Tibial artery (tissue), 4 donors: ENCODE measurements at regions not wholly inside any gene's neighbourhood (a gene's known extent, or its start where the extent isn't known, plus 50 kb on each side); places are given as distances from the start of the nearest gene placed in this dataset.
"Not testable (repeated sequence)": the region's sequence is repeated elsewhere in the genome, so short reads cannot be mapped to it uniquely, and the experiment has no call there.

Experiments used
- DNase-seq, 2 donors: peaks; one replicate each; pipeline ENCODE4 v3.0.0-alpha.2; 2019
- H3K27ac ChIP-seq, 2 donors: fragments of 200-600 bp; sonication (generic) in 1 of 2; 1 replicate in 1 of 2; 2 replicates in 1 of 2; pipeline ENCODE4 v1.5.1; 2018 to 2019; ENCODE audit warnings: mild to moderate bottlenecking in 1 of 2
- H3K27me3 ChIP-seq, 2 donors: fragments of 200-600 bp; sonication (generic) in 1 of 2; one replicate each; pipeline versions ENCODE4 v1.5.1 to v1.6.0; 2016 to 2019
- H3K36me3 ChIP-seq, 3 donors: fragments of 200-600 bp; sonication (generic) in 2 of 3; one replicate each; pipeline ENCODE4 v1.5.1; 2016 to 2019; ENCODE audit warnings: mild to moderate bottlenecking in 2 of 3
- H3K4me1 ChIP-seq, 4 donors: fragments of 200-600 bp; sonication (generic) in 2 of 4; 1 replicate in 3 of 4; 2 replicates in 1 of 4; pipeline ENCODE4 v1.5.1; 2016 to 2019
- H3K4me3 ChIP-seq, 2 donors: fragments of 200-600 bp; sonication (generic) in 1 of 2; 1 replicate in 1 of 2; 2 replicates in 1 of 2; pipeline ENCODE4 v1.5.1; 2018 to 2019; ENCODE audit warnings: mild to moderate bottlenecking in 2 of 2
- H3K9me3 ChIP-seq, 3 donors: fragments of 200-600 bp; sonication (generic) in 1 of 3; one replicate each; pipeline ENCODE4 v1.5.1; 2016 to 2019
- intact Hi-C: fragments of 100-400 bp; cut with DNase I; formaldehyde crosslinking; loops from one replicate; pipeline ENCODE4 v1.15.0; 2023; ENCODE audit warnings: low total_unique reads
- TF ChIP-seq, protein P1 (sequence below), 2 experiments: fragments of 200-600 bp in 1 of 2; fragments of 450-650 bp in 1 of 2; IDR thresholded peaks; one replicate each; pipeline ENCODE4 v1.5.1; 2017 to 2019; ENCODE audit warnings: antibody characterized with exemption in 2 of 2, mild to moderate bottlenecking in 1 of 2, moderate library complexity in 1 of 2

DNA sequence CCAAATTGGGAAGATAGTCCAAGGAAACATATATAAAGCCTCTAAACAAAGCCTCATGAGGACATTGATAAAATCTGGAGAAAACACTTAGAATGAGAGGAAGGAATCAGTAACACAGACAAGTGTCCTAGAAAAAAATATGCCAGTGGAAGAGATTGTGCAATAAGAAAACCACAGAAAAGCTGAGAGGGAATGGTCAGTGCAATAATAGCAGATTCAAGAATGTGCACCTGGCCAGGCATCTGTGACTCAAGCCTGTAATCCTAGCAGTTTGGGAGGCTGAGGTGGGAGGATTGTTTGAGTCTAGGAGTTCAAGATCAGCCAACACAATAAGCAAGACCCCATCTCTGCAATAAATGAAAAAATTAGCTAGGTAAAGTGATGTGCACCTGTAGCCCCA is 691.2 kb upstream of the CDH6 start:
- Histone ChIP-seq H3K27me3 (no peaks in the 10 kb centered on the region), H3K36me3 (no peaks in the 10 kb centered on the region), H3K4me3 (no peak overlapping the region), H3K4me1 (no peaks in the 10 kb centered on the region), H3K27ac (no peak overlapping the region), H3K9me3 (peaks cover 0 to 3% (median 0%) of the 10 kb centered on the region in 3 donors)
- no peak for DNase-seq
- TF ChIP-seq, protein P1, sequence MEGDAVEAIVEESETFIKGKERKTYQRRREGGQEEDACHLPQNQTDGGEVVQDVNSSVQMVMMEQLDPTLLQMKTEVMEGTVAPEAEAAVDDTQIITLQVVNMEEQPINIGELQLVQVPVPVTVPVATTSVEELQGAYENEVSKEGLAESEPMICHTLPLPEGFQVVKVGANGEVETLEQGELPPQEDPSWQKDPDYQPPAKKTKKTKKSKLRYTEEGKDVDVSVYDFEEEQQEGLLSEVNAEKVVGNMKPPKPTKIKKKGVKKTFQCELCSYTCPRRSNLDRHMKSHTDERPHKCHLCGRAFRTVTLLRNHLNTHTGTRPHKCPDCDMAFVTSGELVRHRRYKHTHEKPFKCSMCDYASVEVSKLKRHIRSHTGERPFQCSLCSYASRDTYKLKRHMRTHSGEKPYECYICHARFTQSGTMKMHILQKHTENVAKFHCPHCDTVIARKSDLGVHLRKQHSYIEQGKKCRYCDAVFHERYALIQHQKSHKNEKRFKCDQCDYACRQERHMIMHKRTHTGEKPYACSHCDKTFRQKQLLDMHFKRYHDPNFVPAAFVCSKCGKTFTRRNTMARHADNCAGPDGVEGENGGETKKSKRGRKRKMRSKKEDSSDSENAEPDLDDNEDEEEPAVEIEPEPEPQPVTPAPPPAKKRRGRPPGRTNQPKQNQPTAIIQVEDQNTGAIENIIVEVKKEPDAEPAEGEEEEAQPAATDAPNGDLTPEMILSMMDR (IDR thresholded peaks at IDR 0.05), result no peak
- intact Hi-C loops, result no loop called here

DNA sequence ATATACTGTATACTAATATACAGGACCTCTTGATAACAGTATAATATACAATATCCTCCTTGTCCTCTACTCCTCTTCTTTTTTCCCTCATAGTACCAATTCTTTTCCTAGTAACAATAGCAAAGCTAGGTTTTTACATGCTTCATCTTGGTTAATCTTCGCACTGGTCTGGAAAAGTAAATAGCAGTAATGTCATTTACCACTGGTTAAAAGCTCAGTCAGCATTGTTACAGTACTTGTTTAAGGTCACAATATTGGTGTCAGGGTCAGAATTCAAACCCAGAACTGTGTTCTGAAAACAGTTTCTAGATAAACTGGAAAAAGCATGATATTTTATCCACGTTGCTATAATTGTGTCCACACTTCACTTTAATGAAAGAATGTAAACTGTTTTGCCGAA is 692.4 kb upstream of the CDH6 start:
- no peaks in the 10 kb centered on the region for H3K27me3 ChIP-seq

DNA sequence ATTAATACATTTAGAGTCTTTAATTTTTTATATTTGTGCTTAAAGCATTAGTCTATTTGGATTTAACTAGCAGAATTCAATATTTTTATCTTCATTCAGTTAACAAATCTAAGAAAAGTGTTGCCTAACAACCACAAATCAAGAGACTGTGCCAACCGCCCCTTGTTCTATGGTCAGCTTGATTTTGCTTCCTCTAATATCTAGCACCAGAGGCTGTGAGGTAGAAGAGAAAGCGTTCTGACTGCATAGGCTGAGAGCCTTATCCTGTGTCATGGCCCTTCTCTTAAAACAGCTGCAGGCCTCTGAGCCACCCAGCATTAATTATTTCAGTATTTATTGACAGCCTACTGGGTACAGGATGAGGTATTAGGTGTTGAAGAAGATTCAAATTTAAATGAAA is 693.0 kb upstream of the CDH6 start:
- TF ChIP-seq, protein P1 (IDR thresholded peaks at IDR 0.05), result no peak
- no peaks in the 10 kb centered on the region for H3K36me3 ChIP-seq
- intact Hi-C loops, result no loop called here
- no peaks in the 10 kb centered on the region for H3K4me1 ChIP-seq
- H3K27me3 ChIP-seq, result no peaks in the 10 kb centered on the region
- H3K4me3 ChIP-seq, result no peak overlapping the region
- no peak overlapping the region for H3K27ac ChIP-seq
- no peak for DNase-seq
- peaks cover 0 to 3% (median 0%) of the 10 kb centered on the region in 3 donors for H3K9me3 ChIP-seq

More for the DNA sequence above, 692.4 kb upstream of the CDH6 start:
- no peak for DNase-seq
- H3K4me3 ChIP-seq, result no peak overlapping the region
- no peaks in the 10 kb centered on the region for H3K36me3 ChIP-seq
- H3K9me3 ChIP-seq, result peaks cover 0 to 3% (median 0%) of the 10 kb centered on the region in 3 donors
- H3K4me1 ChIP-seq, result no peaks in the 10 kb centered on the region
- no peak overlapping the region for H3K27ac ChIP-seq
- intact Hi-C loops, result no loop called here
- TF ChIP-seq, protein P1 (IDR thresholded peaks at IDR 0.05), result no peak

DNA sequence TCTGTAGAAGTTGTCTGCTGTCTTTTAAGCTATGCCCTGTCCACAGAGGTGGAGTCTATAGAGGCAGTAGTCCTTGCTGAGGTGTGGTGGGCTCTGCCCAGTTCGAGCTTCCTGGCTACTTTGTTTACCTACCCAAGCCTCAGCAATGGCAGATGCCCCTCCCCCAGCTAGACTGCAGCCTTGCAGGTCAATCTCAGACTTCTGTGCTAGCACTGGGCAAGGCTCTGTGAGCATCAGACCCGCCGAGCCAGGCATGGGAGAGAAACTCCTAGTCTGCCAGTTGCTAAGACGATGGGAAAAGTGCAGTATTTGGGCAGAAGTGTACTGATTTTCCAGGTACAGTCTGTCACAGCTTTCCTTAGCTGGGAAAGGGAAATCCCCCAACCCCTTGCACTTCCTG is 694.1 kb upstream of the CDH6 start:
- H3K4me3 ChIP-seq, result no peak overlapping the region
- H3K27ac ChIP-seq, result no peak overlapping the region
- TF ChIP-seq, protein P1 (IDR thresholded peaks at IDR 0.05), result no peak
- peaks cover 0 to 3% (median 0%) of the 10 kb centered on the region in 3 donors for H3K9me3 ChIP-seq
- no peaks in the 10 kb centered on the region for H3K4me1 ChIP-seq
- intact Hi-C loops, result no loop called here
- no peak for DNase-seq
- H3K36me3 ChIP-seq, result no peaks in the 10 kb centered on the region
- H3K27me3 ChIP-seq, result no peaks in the 10 kb centered on the region

DNA sequence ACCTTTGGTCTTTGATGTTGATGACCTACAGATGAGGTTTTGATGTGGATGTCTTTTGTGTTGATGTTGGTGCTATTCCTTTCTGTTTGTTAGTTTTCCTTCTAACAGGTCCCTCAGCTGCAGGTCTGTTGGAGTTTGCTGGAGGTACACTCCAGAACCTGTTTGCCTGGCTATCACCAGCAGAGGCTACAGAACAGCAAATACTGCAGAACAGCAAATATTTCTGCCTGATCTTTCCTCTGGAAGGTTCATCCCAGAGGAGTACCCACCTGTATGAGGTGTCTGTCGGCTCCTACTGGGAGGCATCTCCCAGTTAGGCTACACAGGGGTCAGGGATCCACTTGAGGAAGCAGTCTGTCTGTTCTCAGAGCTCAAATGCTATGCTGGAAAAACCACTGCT is 694.5 kb upstream of the CDH6 start:
- Histone ChIP-seq H3K36me3 (no peaks in the 10 kb centered on the region), H3K27me3 (no peaks in the 10 kb centered on the region), H3K27ac (no peak overlapping the region), H3K4me1 (no peaks in the 10 kb centered on the region), H3K4me3 (no peak overlapping the region), H3K9me3 (peaks cover 0 to 3% (median 0%) of the 10 kb centered on the region in 3 donors)
- TF ChIP-seq, protein P1 (IDR thresholded peaks at IDR 0.05), result no peak
- DNase-seq, result no peak
- intact Hi-C loops, result no loop called here

DNA sequence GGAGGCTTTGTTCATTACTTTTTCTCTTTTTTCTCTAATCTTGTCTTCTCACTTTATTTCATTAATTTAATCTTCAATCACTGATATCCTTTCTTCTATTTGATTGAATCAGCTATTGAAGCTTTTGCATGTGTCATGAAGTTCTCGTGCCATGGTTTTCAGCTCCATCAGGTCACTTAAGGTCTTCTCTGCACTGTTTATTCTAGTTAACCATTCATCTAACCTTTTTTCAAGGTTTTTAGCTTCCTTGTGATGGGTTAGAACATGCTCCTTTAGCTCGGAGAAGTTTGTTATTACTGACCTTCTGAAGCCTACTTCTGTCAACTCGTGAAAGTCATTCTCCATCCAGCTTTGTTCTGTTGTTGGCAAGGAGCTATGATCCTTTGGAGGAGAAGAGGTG is 695.0 kb upstream of the CDH6 start:
- H3K9me3 ChIP-seq, intact Hi-C loops, H3K36me3 ChIP-seq, H3K27ac ChIP-seq, H3K4me1 ChIP-seq, DNase-seq, H3K27me3 ChIP-seq, H3K4me3 ChIP-seq: not testable (repeated sequence)

DNA sequence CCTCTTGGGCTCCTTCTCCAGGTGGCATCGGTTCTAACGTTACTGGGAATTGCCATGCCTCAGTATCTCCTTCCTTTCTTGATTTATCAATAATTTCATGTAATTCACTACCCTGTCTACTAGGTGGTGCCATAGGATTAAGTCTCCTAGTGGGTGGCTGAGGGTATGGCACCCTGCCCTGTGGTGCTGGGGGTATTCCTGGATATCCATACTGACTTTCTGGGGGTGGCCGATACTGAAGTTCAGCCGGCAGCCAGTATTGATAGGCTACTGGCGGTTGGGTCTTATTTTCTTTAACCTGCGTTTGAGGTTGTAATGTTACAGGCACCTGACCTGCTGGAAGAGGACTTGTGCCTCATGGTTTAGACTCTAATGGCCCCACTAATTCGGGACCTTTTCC is 699.4 kb upstream of the CDH6 start:
- intact Hi-C loops, DNase-seq, H3K27ac ChIP-seq, H3K4me3 ChIP-seq, H3K9me3 ChIP-seq, H3K36me3 ChIP-seq, H3K4me1 ChIP-seq, H3K27me3 ChIP-seq: not testable (repeated sequence)
